HepG2 (cell line): ENCODE measurements at regions not wholly inside any gene's neighbourhood (a gene's known extent, or its start where the extent isn't known, plus 50 kb on each side); places are given as distances from the start of the nearest gene placed in this dataset.

ENCODE experiments used
- BHLHE40 ChIP-seq: IDR thresholded peaks from 2 replicates; pipeline ENCODE4 v1.6.1; 2011; ENCODE audit warnings: low read length, improper control_type of control experiment
- CSRNP2 ChIP-seq: sonication (generic); formaldehyde crosslinking; conservative IDR thresholded peaks from 2 replicates; pipeline ENCODE4 v1.8.0; 2022; ENCODE audit warnings: low read depth, missing genetic modification reagents
- DPF2 ChIP-seq: sonication (generic); formaldehyde crosslinking; IDR thresholded peaks from 2 replicates; pipeline ENCODE4 v1.4.0; 2020; ENCODE audit warnings: mild to moderate bottlenecking, low read depth, missing genetic modification reagents, borderline replicate concordance
- FOXJ3 ChIP-seq: sonication (generic); formaldehyde crosslinking; IDR thresholded peaks from 2 replicates; pipeline ENCODE4 v1.4.0; 2020; ENCODE audit warnings: missing genetic modification reagents, mild to moderate bottlenecking, borderline replicate concordance
- HBP1 ChIP-seq: IDR thresholded peaks from 2 replicates; pipeline ENCODE4 v1.6.1; 2016; ENCODE audit warnings: low read depth, control low read depth
- MEIS2 ChIP-seq: sonication (generic); formaldehyde crosslinking; IDR thresholded peaks from 2 replicates; pipeline ENCODE4 v1.9.0; 2021; ENCODE audit warnings: mild to moderate bottlenecking, missing genetic modification reagents
- MYNN ChIP-seq: sonication (generic); formaldehyde crosslinking; IDR thresholded peaks from 2 replicates; pipeline ENCODE4 v1.4.0; 2020; ENCODE audit warnings: mild to moderate bottlenecking, low read depth, missing genetic modification reagents
- PHF5A ChIP-seq: IDR thresholded peaks from one replicate; pipeline ENCODE4 v1.6.1; 2018; ENCODE audit warnings: low read depth, missing genetic modification reagents; ENCODE audit not compliant: unreplicated experiment
- RELA ChIP-seq: sonication (generic); formaldehyde crosslinking; IDR thresholded peaks from 2 replicates; pipeline ENCODE4 v1.4.0; 2020; ENCODE audit warnings: missing genetic modification reagents
- RORA ChIP-seq: sonication (generic); formaldehyde crosslinking; IDR thresholded peaks from 2 replicates; pipeline ENCODE4 v1.5.0; 2020; ENCODE audit warnings: mild to moderate bottlenecking, missing genetic modification reagents, moderate library complexity
- SNAPC2 ChIP-seq: sonication (generic); formaldehyde crosslinking; IDR thresholded peaks from 2 replicates; pipeline ENCODE4 v1.8.1; 2022; ENCODE audit warnings: mild to moderate bottlenecking, missing genetic modification reagents
- TAF1 ChIP-seq: sonication (generic); formaldehyde crosslinking; IDR thresholded peaks from 2 replicates; pipeline ENCODE4 v1.4.0; 2020; ENCODE audit warnings: missing genetic modification reagents
- ZBTB42 ChIP-seq: sonication (generic); formaldehyde crosslinking; IDR thresholded peaks from 2 replicates; pipeline ENCODE4 v1.5.0; 2020; ENCODE audit warnings: mild to moderate bottlenecking, missing genetic modification reagents
- ZFP41 ChIP-seq: sonication (generic); formaldehyde crosslinking; IDR thresholded peaks from 2 replicates; pipeline ENCODE4 v1.4.0; 2020; ENCODE audit warnings: mild to moderate bottlenecking, missing genetic modification reagents, borderline replicate concordance
- ZNF318 ChIP-seq: sonication (generic); formaldehyde crosslinking; IDR thresholded peaks from 2 replicates; pipeline ENCODE4 v1.4.0; 2020; ENCODE audit warnings: mild to moderate bottlenecking, missing genetic modification reagents
- ZNF350 ChIP-seq: sonication (generic); formaldehyde crosslinking; IDR thresholded peaks from 2 replicates; pipeline ENCODE4 v1.4.0; 2020; ENCODE audit warnings: mild to moderate bottlenecking, low read depth, missing genetic modification reagents, borderline replicate concordance
- ZNF354B ChIP-seq: sonication (generic); formaldehyde crosslinking; IDR thresholded peaks from 2 replicates; pipeline ENCODE4 v1.8.0; 2022; ENCODE audit warnings: mild to moderate bottlenecking, missing genetic modification reagents
- ZNF513 ChIP-seq: sonication (generic); formaldehyde crosslinking; conservative IDR thresholded peaks from 2 replicates; pipeline ENCODE4 v1.5.0; 2020; ENCODE audit warnings: missing genetic modification reagents
- ZNF891 ChIP-seq: sonication (generic); formaldehyde crosslinking; IDR thresholded peaks from 2 replicates; pipeline ENCODE4 v1.5.0; 2020; ENCODE audit warnings: mild to moderate bottlenecking, missing genetic modification reagents

GRCh38 chr9:78406933-78407332 is 110.0 kb downstream of the PSAT1 start (continued):
- TF ChIP-seq ZNF318 (CRISPR knock-in tag) (no peak), BHLHE40 (peak; percentile 67), HBP1 (CRISPR knock-in tag) (no peak), ZNF354B (CRISPR knock-in tag) (no peak), CSRNP2 (CRISPR knock-in tag) (no peak), RORA (no peak), RELA (CRISPR knock-in tag) (no peak), FOXJ3 (peak; percentile 83; the same call in 1 of the 2 replicates), ZNF350 (CRISPR knock-in tag) (no peak), ZNF891 (no peak), ZFP41 (no peak), TAF1 (CRISPR knock-in tag) (no peak), MEIS2 (no peak), SNAPC2 (CRISPR knock-in tag) (no peak), ZBTB42 (CRISPR knock-in tag) (no peak), PHF5A (CRISPR knock-in tag) (no peak), MYNN (CRISPR knock-in tag) (no peak), DPF2 (CRISPR knock-in tag) (0 out of 2 replicates have a peak, but pooled peaks have one; percentile 32), ZNF513 (CRISPR knock-in tag) (no peak)
